T-cell (primary cell): ENCODE measurements at regions not wholly inside any gene's neighbourhood (a gene's known extent, or its start where the extent isn't known, plus 50 kb on each side); places are given as distances from the start of the nearest gene placed in this dataset.

Experiments
- ATAC-seq, 4 experiments: fragments of 200-7000 bp in 3 of 4; fragments of 150-1000 bp in 1 of 4; cut with Tn5 transposase; replicated peaks in 1 of 4; 1 replicate in 3 of 4; 2 replicates in 1 of 4; pipeline ENCODE4 v1.10.0; 2021; ENCODE audit warnings: moderate library complexity in 3 of 4, mild to moderate bottlenecking in 2 of 4, moderate number of reproducible peaks in 1 of 4
- CTCF ChIA-PET, 2 donors: fragments of 300-600 bp; sonication (Branson Sonifier 250); formaldehyde crosslinking; loops; one replicate each; lab custom pipeline; 2022; ENCODE audit warnings: antibody characterized with exemption in 2 of 2; lab: Charles Lee
- POLR2A ChIA-PET, 2 donors: fragments of 300-600 bp; sonication (Branson Sonifier 250); formaldehyde crosslinking; loops; one replicate each; lab custom pipeline; 2022; ENCODE audit warnings: antibody characterized with exemption in 2 of 2; lab: Charles Lee
- DNase-seq, 35 experiments: peaks; one replicate each; pipeline versions ENCODE4 v3.0.0 to v3.0.0-alpha.2; 2013 to 2023
- H3K27ac ChIP-seq: one replicate; pipeline ENCODE4 v1.5.1; 2013; ENCODE audit warnings: low read length
- H3K27me3 ChIP-seq, 2 experiments: replicated peaks in 1 of 2; 1 replicate in 1 of 2; 2 replicates in 1 of 2; pipeline versions ENCODE4 v1.6.1 to v1.7.0; 2013; ENCODE audit warnings: low read length in 1 of 2, mixed read lengths in 1 of 2; ENCODE audit not compliant: control insufficient read depth in 2 of 2, insufficient read depth in 2 of 2; ENCODE audit errors: extremely low read depth in 1 of 2
- H3K36me3 ChIP-seq, 2 donors: 1 replicate in 1 of 2; 2 replicates in 1 of 2; pipeline versions ENCODE4 v1.6.1 to v1.7.0; 2013; ENCODE audit warnings: low read length in 1 of 2; ENCODE audit not compliant: control insufficient read depth in 2 of 2, insufficient read depth in 1 of 2; ENCODE audit errors: extremely low read depth in 1 of 2
- H3K4me1 ChIP-seq, 2 experiments: 1 replicate in 1 of 2; 2 replicates in 1 of 2; pipeline versions ENCODE4 v1.6.1 to v1.7.0; 2013; ENCODE audit warnings: low read length in 2 of 2, mixed read lengths in 1 of 2; ENCODE audit not compliant: insufficient read depth in 2 of 2, control insufficient read depth in 1 of 2; ENCODE audit errors: extremely low read depth in 1 of 2
- H3K4me3 ChIP-seq, 2 donors: 1 replicate in 1 of 2; 2 replicates in 1 of 2; pipeline versions ENCODE4 v1.5.1 to v1.7.0; 2013; ENCODE audit warnings: mild to moderate bottlenecking in 2 of 2, low read length in 1 of 2, moderate library complexity in 1 of 2; ENCODE audit not compliant: control insufficient read depth in 1 of 2; ENCODE audit errors: extremely low read depth in 1 of 2
- H3K9me3 ChIP-seq: 2 replicates; pipeline ENCODE4 v1.7.0; 2013
- H3K27ac Mint-ChIP-seq, 2 donors: one replicate each; pipeline ENCODE4 v1.8.0; 2020 to 2021; ENCODE audit warnings: mild to moderate bottlenecking in 2 of 2, mixed read lengths in 2 of 2
- H3K27me3 Mint-ChIP-seq, 2 donors: one replicate each; pipeline ENCODE4 v1.8.0; 2021 to 2022; ENCODE audit warnings: mixed read lengths in 2 of 2
- H3K36me3 Mint-ChIP-seq: one replicate; pipeline ENCODE4 v1.8.0; 2021; ENCODE audit warnings: mixed read lengths
- H3K4me1 Mint-ChIP-seq, 3 donors: one replicate each; pipeline ENCODE4 v1.8.0; 2020 to 2022; ENCODE audit warnings: mixed read lengths in 3 of 3, mild to moderate bottlenecking in 1 of 3
- H3K4me3 Mint-ChIP-seq, 3 donors: one replicate each; pipeline ENCODE4 v1.8.0; 2020 to 2022; ENCODE audit warnings: mild to moderate bottlenecking in 3 of 3, mixed read lengths in 3 of 3, moderate library complexity in 3 of 3
- H3K9me3 Mint-ChIP-seq, 3 donors: one replicate each; pipeline ENCODE4 v1.8.0; 2020 to 2022; ENCODE audit warnings: mixed read lengths in 3 of 3
- WGBS: methylation state at CpG from one replicate; pipeline ENCODE4 v1.1.5; 2013; ENCODE audit warnings: missing lambda C conversion rate; ENCODE audit not compliant: insufficient coverage; 5-methylcytosine and 5-hydroxymethylcytosine counted together

DNA sequence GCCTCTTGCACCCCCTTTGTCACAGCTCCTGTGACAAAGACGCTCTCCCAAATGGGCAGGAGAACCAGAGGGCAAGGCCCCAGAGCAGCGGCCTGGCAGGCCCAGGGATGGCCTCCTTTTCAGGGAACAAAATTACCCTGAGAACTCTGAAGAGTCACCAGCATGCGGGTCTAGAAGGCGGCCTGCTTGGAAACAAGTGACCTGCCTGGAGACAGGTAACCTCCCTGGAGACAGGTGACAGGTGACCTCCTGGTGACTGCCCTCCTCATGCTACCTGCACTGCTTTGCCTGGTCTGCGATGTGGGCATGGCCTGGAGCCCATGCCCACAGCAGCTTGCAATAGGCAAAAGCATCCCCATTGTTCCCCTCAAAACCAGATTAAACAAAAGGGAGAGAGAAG is 86.5 kb upstream of the ZC3H12A start:
- ChIA-PET CTCF (no interaction called here), POLR2A (no interaction called here)
- Histone ChIP-seq H3K27me3 (peaks cover 0 to 34% of the 10 kb centered on the region in 2 experiments), H3K9me3 (no peaks in the 10 kb centered on the region), H3K36me3 (no peaks in the 10 kb centered on the region), H3K4me3 (no peak overlapping the region), H3K27ac (no peak overlapping the region), H3K4me1 (no peaks in the 10 kb centered on the region)
- Mint-ChIP-seq H3K4me1 (no peaks in the 10 kb centered on the region), H3K9me3 (no peaks in the 10 kb centered on the region), H3K27me3 (peaks cover 19 to 38% of the 10 kb centered on the region in 2 donors), H3K27ac (no peak overlapping the region), H3K36me3 (no peaks in the 10 kb centered on the region), H3K4me3 (no peak overlapping the region)
- DNase-seq (no peak), ATAC-seq (no peak)
- WGBS, result 77% methylated on average over 4 of the region's 5 CpGs

DNA sequence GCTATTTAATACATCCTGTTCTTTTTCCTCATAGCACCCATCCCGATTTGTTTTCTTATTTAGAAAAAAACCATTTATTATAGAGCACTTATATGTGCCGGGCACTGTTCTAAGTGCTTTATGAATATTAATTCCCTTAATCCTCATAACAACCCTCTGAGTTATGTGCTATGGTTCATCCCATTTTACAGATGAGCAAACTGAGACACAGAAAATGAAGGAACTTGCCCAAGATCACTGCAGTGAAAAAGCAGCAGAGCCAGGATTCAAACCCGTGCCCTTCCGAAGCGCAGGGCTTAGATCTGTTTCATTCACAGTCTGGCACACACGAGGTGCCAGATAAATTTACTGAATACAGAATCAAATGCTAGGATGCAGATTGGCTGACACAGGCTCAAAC is 85.1 kb upstream of the ZC3H12A start:
- ChIA-PET CTCF (no interaction called here), POLR2A (no interaction called here)
- H3K9me3 Mint-ChIP-seq, result no peaks in the 10 kb centered on the region
- Histone ChIP-seq H3K4me1 (no peaks in the 10 kb centered on the region), H3K9me3 (no peaks in the 10 kb centered on the region), H3K27me3 (peaks cover 0 to 40% of the 10 kb centered on the region in 2 experiments), H3K27ac (no peak overlapping the region), H3K36me3 (no peaks in the 10 kb centered on the region), H3K4me3 (no peak overlapping the region)
- ATAC-seq, result no peak
- H3K4me3 Mint-ChIP-seq, result no peak overlapping the region
- no peaks in the 10 kb centered on the region for H3K36me3 Mint-ChIP-seq
- DNase-seq, result no peak
- no peaks in the 10 kb centered on the region for H3K4me1 Mint-ChIP-seq
- H3K27ac Mint-ChIP-seq, result no peak overlapping the region
- peaks cover 17 to 42% of the 10 kb centered on the region in 2 donors for H3K27me3 Mint-ChIP-seq
- 85% methylated on average over 4 of the region's 6 CpGs for WGBS

DNA sequence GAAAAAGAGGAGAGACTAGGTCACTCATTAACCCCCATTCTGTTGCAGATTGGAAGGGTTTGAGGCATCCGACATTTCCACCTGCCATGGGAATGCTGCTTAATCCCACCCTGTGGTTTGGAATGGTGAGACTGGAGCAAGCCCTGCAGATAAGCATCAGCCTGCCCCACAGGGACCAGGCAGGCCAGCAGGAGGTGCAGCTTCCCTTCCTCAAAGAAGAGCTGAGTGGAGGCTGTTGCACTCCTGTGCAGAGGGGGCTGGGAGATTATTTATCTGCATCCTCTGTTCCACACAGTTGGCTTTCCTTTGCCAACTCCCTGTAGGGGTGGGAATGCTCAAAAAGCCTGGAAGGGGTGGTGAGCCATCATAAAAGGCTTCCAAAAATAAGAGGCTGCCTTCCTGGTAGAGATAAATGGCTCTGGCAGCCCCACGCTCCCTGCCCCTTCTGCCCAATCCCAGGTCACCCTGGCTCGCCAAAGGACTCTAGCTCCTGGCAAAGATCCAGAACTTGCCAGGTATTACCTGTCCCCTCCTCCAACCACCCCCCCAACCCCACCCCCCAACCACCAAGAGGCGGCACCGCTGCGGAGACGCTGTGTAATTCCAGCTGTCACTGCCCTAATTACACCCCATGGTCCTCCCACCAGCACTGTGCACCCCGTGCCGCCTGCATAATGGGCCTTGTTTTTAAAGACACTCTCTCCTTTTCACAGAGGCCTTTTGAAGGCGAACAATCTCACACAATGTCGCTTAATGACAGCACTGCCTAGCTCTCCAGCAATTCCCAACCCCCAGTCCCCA is 83.0 kb upstream of the ZC3H12A start:
- Mint-ChIP-seq H3K4me3 (no peak overlapping the region), H3K27me3 (peaks cover 34 to 54% of the 10 kb centered on the region in 2 donors), H3K36me3 (no peaks in the 10 kb centered on the region), H3K4me1 (no peaks in the 10 kb centered on the region), H3K9me3 (no peaks in the 10 kb centered on the region), H3K27ac (no peak overlapping the region)
- H3K4me3 ChIP-seq, result no peak overlapping the region
- H3K27ac ChIP-seq, result no peak overlapping the region
- no peaks in the 10 kb centered on the region for H3K36me3 ChIP-seq
- 22% methylated on average over 9 of the region's 11 CpGs for WGBS
- H3K9me3 ChIP-seq, result no peaks in the 10 kb centered on the region
- H3K4me1 ChIP-seq, result no peaks in the 10 kb centered on the region
- H3K27me3 ChIP-seq, result peaks cover 0 to 52% of the 10 kb centered on the region in 2 experiments
- ATAC-seq (no peak), DNase-seq (no peak)
- POLR2A ChIA-PET, result no interaction called here
- CTCF ChIA-PET, result no interaction called here

DNA sequence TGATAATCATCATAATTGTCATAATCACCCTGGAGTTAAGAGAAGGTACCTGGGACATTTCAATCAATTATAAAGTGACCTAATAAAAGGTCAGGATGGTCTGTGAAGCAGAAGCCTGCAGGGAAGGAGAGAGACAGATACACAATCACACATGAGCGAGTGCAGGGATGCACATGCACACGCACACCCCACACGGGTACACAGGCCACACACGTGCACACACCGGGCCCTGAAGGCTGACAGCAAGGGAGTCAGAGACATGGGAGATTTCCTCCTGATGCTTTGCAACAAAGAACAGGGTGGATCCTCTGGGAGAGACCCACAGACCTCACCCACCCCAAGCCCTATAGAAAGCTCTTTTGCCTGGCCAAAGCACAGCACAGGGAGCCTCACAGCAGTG is 82.3 kb upstream of the ZC3H12A start:
- CTCF ChIA-PET, result no interaction called here
- 72% methylated on average over 5 of the region's 5 CpGs for WGBS
- no peak overlapping the region for H3K27ac ChIP-seq
- no peaks in the 10 kb centered on the region for H3K9me3 ChIP-seq
- H3K9me3 Mint-ChIP-seq, result no peaks in the 10 kb centered on the region
- H3K4me3 ChIP-seq, result no peak overlapping the region
- H3K36me3 ChIP-seq, result no peaks in the 10 kb centered on the region
- H3K27me3 Mint-ChIP-seq, result peaks cover 37 to 54% of the 10 kb centered on the region in 2 donors
- H3K4me1 Mint-ChIP-seq, result no peaks in the 10 kb centered on the region
- peaks cover 0 to 51% of the 10 kb centered on the region in 2 experiments for H3K27me3 ChIP-seq
- H3K4me1 ChIP-seq, result no peaks in the 10 kb centered on the region
- ATAC-seq, result no peak
- H3K27ac Mint-ChIP-seq, result no peak overlapping the region
- H3K4me3 Mint-ChIP-seq, result no peak overlapping the region
- H3K36me3 Mint-ChIP-seq, result no peaks in the 10 kb centered on the region
- POLR2A ChIA-PET, result no interaction called here
- no peak for DNase-seq

DNA sequence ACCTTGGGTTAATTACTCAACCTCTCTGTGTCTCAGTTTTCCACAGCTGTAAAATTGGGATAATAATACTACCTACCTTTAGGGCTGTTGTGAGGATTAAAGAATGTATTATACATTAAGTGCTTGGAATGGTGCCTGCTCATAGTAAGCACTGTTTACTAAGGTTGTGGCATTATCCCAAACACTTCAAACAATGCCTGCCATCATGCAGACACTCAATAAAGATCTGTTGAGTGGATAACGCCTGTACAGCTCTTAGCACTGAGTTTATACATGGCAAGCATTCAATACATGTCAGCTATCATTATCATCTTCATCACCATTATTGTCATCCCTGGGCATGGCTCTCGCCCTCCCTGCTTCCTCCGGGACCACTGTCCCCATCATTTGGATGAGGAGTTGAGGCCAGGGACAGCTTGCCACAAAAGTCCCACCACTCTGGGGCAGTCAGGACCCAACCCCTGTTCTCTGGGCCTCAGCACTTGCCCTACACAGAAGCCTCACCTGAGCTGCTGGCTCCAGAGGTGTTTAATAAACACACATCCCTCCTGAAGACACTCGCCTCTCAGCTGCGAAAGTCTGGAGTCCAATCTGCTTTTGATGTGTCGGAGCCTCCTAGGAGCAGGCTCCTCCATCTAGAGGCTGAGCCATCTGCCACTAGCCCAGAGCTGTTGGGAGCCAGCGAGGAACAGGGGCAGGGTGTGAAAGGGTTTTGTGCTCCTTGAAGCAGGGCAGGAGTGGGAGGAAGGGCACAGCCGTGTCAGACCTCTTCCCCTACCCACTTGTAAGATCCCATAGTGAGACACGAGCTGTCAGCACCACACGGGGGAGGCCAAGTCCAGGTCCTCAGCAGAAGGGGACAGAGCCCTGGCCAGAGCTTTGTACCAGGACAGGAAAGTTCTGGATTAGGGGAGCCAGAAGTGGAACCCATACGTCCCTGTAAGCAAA is 80.9 kb upstream of the ZC3H12A start:
- DNase-seq (no peak), ATAC-seq (no peak)
- Mint-ChIP-seq H3K27ac (no peak overlapping the region), H3K4me3 (no peak overlapping the region), H3K9me3 (no peaks in the 10 kb centered on the region), H3K27me3 (peaks cover 43 to 54% of the 10 kb centered on the region in 2 donors), H3K4me1 (no peaks in the 10 kb centered on the region), H3K36me3 (no peaks in the 10 kb centered on the region)
- Histone ChIP-seq H3K36me3 (no peaks in the 10 kb centered on the region), H3K4me3 (no peak overlapping the region), H3K9me3 (no peaks in the 10 kb centered on the region), H3K4me1 (no peaks in the 10 kb centered on the region), H3K27me3 (peaks cover 0 to 43% of the 10 kb centered on the region in 2 experiments), H3K27ac (no peak overlapping the region)
- 48% methylated on average over 3 of the region's 11 CpGs for WGBS
- ChIA-PET CTCF (no interaction called here), POLR2A (no interaction called here)

DNA sequence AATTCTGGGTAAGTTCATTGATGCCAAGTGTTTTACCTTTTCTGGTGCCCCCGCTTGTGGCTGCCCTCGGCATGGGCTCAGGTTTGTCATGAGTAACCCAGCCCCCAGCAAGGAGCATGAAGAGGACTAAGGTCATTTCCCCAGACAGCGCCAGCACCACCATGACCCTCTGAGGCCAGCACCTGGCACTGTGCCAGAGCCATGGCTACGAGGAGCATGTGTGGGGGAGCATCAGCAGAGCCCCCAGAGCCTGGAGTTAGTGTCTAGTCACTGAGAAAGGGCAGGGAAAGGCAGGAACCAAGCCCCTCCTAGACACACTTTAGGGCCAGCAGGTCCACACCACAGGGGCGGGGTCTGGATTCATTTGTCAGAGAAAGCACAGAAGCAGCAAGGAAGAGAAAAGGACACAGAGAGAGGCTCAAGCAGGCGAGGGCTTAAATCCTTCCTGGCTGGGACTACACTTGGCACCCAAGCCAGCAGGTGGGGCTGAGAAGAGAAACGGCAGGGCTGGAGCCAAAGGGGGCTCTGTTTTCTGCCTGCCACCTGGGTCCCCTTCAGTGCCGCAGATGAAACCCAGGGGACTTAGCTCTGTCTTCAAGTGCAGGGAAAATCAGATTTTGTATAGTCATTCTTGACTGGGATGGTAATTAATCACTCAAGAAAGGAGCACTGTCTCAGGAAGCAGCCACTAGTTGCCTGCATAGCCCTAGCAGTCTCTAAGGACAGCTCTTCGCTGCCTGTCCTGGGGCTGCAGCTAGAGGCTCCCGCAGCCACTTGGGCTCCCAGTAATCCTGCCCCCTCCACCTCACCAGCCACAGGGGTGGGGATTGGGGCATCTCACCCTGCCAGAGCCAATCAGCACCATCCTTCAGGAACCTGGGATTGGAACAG is 79.6 kb upstream of the ZC3H12A start:
- H3K9me3 ChIP-seq, result no peaks in the 10 kb centered on the region
- Mint-ChIP-seq H3K9me3 (no peaks in the 10 kb centered on the region), H3K27ac (no peak overlapping the region), H3K27me3 (peaks cover 43 to 51% of the 10 kb centered on the region in 2 donors), H3K4me3 (no peak overlapping the region), H3K4me1 (no peaks in the 10 kb centered on the region), H3K36me3 (no peaks in the 10 kb centered on the region)
- ATAC-seq, result no peak
- H3K4me3 ChIP-seq, result no peak overlapping the region
- 41% methylated on average over 10 of the region's 10 CpGs for WGBS
- POLR2A ChIA-PET, result no interaction called here
- peaks cover 0 to 39% of the 10 kb centered on the region in 2 experiments for H3K27me3 ChIP-seq
- DNase-seq, result no peak
- no peak overlapping the region for H3K27ac ChIP-seq
- no peaks in the 10 kb centered on the region for H3K36me3 ChIP-seq
- CTCF ChIA-PET, result no interaction called here
- no peaks in the 10 kb centered on the region for H3K4me1 ChIP-seq
